H1 (cell line): ENCODE measurements at regions not wholly inside any gene's neighbourhood (a gene's known extent, or its start where the extent isn't known, plus 50 kb on each side); places are given as distances from the start of the nearest gene placed in this dataset.

Experiments
- CREB1 ChIP-seq: IDR thresholded peaks from 2 replicates; pipeline ENCODE4 v1.6.1; 2012; ENCODE audit warnings: inconsistent platforms
- EZH2 ChIP-seq: fragments of 200-600 bp; sonication (generic); IDR thresholded peaks from 2 replicates; pipeline ENCODE4 v1.7.1; 2012; ENCODE audit warnings: low read depth, mild to moderate bottlenecking, moderate library complexity, low read length, inconsistent platforms; ENCODE audit not compliant: severe bottlenecking
- GTF2F1 ChIP-seq: IDR thresholded peaks from 2 replicates; pipeline ENCODE4 v1.6.1; 2012; ENCODE audit warnings: low read depth, low read length, improper control_type of control experiment, borderline replicate concordance
- JUN ChIP-seq: IDR thresholded peaks from 2 replicates; pipeline ENCODE4 v1.6.1; 2011; ENCODE audit warnings: low read depth, mild to moderate bottlenecking, improper control_type of control experiment, low read length
- POLR2A ChIP-seq, 2 experiments: IDR thresholded peaks; 1 replicate in 1 of 2; 2 replicates in 1 of 2; pipeline ENCODE4 v1.6.1; 2011; ENCODE audit warnings: low read depth in 2 of 2, low read length in 2 of 2, mild to moderate bottlenecking in 2 of 2; ENCODE audit errors: control extremely low read depth in 1 of 2
- RBBP5 ChIP-seq: IDR thresholded peaks from 2 replicates; pipeline ENCODE4 v1.7.1; 2012; ENCODE audit warnings: low read depth, mild to moderate bottlenecking, inconsistent platforms, low read length, moderate library complexity, borderline replicate concordance
- RXRA ChIP-seq: IDR thresholded peaks from 2 replicates; pipeline ENCODE4 v1.6.1; 2011; ENCODE audit warnings: low read depth, mild to moderate bottlenecking, low read length, moderate library complexity; ENCODE audit not compliant: insufficient read depth
- SRF ChIP-seq: IDR thresholded peaks from 2 replicates; pipeline ENCODE4 v1.6.1; 2011; ENCODE audit warnings: mild to moderate bottlenecking, low read depth, low read length, moderate library complexity
- TAF7 ChIP-seq: optimal IDR thresholded peaks from 2 replicates; pipeline ENCODE3; 2011; ENCODE audit warnings: low read depth, mild to moderate bottlenecking, inconsistent platforms, low read length, moderate library complexity, borderline replicate concordance
- YY1 ChIP-seq: IDR thresholded peaks from 2 replicates; pipeline ENCODE4 v1.6.1; 2011; ENCODE audit warnings: low read depth, mild to moderate bottlenecking, low read length
- TF ChIP-seq, protein P1 (sequence below): fragments of 300-600 bp; sonication (generic); IDR thresholded peaks from 2 replicates; pipeline ENCODE4 v1.7.1; 2012; ENCODE audit warnings: low read length, moderate library complexity, mild to moderate bottlenecking, inconsistent platforms; ENCODE audit not compliant: insufficient replicate concordance

DNA sequence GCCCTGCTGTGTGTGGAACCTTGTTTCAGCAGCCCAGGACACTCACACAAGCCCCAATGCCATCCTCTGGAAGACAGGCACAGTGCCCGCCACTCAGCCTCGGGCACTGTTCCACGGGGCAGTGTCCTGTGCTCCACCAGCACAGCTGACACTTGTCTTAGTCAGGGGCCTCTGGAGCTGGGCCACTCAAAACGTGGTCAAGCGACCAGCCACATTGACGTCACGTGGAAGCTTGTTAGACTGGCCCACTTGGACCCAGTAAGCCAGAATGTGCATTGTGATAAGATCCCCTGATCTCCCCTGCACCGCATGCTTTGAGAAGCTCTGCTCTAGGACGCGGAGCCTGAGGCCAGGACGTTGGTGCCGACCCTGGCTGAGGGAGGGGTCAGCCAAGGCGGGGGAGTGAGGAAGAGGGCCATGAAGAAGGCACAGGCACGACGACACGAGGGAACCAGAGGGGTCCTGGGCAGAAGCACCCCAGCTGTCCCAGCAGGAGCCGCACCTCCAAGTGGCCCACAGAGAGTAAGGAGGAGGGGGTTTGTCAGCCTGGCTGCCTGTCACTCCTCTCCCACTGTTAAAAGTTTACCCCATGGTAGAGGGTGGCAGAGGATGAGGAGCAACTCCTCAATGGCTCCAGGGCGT, 64.6 kb downstream of the LINC01488 start (continued):
- TF ChIP-seq RBBP5, result no peak
- no peak for TF ChIP-seq JUN
- TF ChIP-seq SRF, result no peak
- no peak for TF ChIP-seq EZH2
- no peak for TF ChIP-seq RXRA
- no peak for TF ChIP-seq POLR2A (IDR thresholded peaks at IDR 0.05; ENCODE audit: control extremely low read depth in 1 of 2, low read depth in 2 of 2, low read length in 2 of 2)
- no peak for TF ChIP-seq GTF2F1
- TF ChIP-seq TAF7, result no peak
- TF ChIP-seq CREB1, result no peak
- no peak for TF ChIP-seq YY1
- TF ChIP-seq, protein P1, sequence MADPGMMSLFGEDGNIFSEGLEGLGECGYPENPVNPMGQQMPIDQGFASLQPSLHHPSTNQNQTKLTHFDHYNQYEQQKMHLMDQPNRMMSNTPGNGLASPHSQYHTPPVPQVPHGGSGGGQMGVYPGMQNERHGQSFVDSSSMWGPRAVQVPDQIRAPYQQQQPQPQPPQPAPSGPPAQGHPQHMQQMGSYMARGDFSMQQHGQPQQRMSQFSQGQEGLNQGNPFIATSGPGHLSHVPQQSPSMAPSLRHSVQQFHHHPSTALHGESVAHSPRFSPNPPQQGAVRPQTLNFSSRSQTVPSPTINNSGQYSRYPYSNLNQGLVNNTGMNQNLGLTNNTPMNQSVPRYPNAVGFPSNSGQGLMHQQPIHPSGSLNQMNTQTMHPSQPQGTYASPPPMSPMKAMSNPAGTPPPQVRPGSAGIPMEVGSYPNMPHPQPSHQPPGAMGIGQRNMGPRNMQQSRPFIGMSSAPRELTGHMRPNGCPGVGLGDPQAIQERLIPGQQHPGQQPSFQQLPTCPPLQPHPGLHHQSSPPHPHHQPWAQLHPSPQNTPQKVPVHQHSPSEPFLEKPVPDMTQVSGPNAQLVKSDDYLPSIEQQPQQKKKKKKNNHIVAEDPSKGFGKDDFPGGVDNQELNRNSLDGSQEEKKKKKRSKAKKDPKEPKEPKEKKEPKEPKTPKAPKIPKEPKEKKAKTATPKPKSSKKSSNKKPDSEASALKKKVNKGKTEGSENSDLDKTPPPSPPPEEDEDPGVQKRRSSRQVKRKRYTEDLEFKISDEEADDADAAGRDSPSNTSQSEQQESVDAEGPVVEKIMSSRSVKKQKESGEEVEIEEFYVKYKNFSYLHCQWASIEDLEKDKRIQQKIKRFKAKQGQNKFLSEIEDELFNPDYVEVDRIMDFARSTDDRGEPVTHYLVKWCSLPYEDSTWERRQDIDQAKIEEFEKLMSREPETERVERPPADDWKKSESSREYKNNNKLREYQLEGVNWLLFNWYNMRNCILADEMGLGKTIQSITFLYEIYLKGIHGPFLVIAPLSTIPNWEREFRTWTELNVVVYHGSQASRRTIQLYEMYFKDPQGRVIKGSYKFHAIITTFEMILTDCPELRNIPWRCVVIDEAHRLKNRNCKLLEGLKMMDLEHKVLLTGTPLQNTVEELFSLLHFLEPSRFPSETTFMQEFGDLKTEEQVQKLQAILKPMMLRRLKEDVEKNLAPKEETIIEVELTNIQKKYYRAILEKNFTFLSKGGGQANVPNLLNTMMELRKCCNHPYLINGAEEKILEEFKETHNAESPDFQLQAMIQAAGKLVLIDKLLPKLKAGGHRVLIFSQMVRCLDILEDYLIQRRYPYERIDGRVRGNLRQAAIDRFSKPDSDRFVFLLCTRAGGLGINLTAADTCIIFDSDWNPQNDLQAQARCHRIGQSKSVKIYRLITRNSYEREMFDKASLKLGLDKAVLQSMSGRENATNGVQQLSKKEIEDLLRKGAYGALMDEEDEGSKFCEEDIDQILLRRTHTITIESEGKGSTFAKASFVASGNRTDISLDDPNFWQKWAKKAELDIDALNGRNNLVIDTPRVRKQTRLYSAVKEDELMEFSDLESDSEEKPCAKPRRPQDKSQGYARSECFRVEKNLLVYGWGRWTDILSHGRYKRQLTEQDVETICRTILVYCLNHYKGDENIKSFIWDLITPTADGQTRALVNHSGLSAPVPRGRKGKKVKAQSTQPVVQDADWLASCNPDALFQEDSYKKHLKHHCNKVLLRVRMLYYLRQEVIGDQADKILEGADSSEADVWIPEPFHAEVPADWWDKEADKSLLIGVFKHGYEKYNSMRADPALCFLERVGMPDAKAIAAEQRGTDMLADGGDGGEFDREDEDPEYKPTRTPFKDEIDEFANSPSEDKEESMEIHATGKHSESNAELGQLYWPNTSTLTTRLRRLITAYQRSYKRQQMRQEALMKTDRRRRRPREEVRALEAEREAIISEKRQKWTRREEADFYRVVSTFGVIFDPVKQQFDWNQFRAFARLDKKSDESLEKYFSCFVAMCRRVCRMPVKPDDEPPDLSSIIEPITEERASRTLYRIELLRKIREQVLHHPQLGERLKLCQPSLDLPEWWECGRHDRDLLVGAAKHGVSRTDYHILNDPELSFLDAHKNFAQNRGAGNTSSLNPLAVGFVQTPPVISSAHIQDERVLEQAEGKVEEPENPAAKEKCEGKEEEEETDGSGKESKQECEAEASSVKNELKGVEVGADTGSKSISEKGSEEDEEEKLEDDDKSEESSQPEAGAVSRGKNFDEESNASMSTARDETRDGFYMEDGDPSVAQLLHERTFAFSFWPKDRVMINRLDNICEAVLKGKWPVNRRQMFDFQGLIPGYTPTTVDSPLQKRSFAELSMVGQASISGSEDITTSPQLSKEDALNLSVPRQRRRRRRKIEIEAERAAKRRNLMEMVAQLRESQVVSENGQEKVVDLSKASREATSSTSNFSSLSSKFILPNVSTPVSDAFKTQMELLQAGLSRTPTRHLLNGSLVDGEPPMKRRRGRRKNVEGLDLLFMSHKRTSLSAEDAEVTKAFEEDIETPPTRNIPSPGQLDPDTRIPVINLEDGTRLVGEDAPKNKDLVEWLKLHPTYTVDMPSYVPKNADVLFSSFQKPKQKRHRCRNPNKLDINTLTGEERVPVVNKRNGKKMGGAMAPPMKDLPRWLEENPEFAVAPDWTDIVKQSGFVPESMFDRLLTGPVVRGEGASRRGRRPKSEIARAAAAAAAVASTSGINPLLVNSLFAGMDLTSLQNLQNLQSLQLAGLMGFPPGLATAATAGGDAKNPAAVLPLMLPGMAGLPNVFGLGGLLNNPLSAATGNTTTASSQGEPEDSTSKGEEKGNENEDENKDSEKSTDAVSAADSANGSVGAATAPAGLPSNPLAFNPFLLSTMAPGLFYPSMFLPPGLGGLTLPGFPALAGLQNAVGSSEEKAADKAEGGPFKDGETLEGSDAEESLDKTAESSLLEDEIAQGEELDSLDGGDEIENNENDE, result no peak
